GM23248 (cell line): ENCODE measurements at regions not wholly inside any gene's neighbourhood (a gene's known extent, or its start where the extent isn't known, plus 50 kb on each side); places are given as distances from the start of the nearest gene placed in this dataset.
A peak's percentile ranks its signal among the peaks of the same experiment; 100 is the strongest.

Experiments
- DNase-seq: peaks from one replicate; pipeline ENCODE4 v3.0.0-alpha.2; 2015
- H2AFZ ChIP-seq: fragments of 200-600 bp; sonication (generic); 2 replicates; pipeline ENCODE4 v1.6.1; 2016; ENCODE audit warnings: antibody characterized with exemption
- H3F3A ChIP-seq: fragments of 200-600 bp; sonication (generic); 2 replicates; pipeline ENCODE4 v1.6.1; 2016; ENCODE audit warnings: mild to moderate bottlenecking, antibody characterized with exemption, mixed run types; ENCODE audit not compliant: insufficient read depth
- H3K27ac ChIP-seq: fragments of 200-600 bp; sonication (generic); 2 replicates; pipeline ENCODE4 v1.5.1; 2016; ENCODE audit warnings: mild to moderate bottlenecking
- H3K27me3 ChIP-seq: fragments of 200-600 bp; sonication (generic); replicated peaks from 2 replicates; pipeline ENCODE4 v1.6.1; 2016; ENCODE audit warnings: mild to moderate bottlenecking; ENCODE audit not compliant: insufficient read depth
- H3K36me3 ChIP-seq: fragments of 200-600 bp; sonication (generic); 2 replicates; pipeline ENCODE4 v1.6.1; 2016; ENCODE audit warnings: low read depth, mild to moderate bottlenecking
- H3K4me1 ChIP-seq: fragments of 200-600 bp; sonication (generic); 2 replicates; pipeline ENCODE4 v1.6.1; 2016; ENCODE audit warnings: mild to moderate bottlenecking; ENCODE audit not compliant: insufficient read depth
- H3K4me2 ChIP-seq: fragments of 200-600 bp; sonication (generic); one replicate; pipeline ENCODE4 v1.6.1; 2016; ENCODE audit warnings: mild to moderate bottlenecking; ENCODE audit not compliant: unreplicated experiment
- H3K4me3 ChIP-seq: fragments of 200-600 bp; sonication (generic); 2 replicates; pipeline ENCODE4 v1.5.1; 2016; ENCODE audit warnings: mild to moderate bottlenecking
- H3K79me2 ChIP-seq: fragments of 200-600 bp; sonication (generic); 2 replicates; pipeline ENCODE4 v1.6.1; 2016; ENCODE audit warnings: mild to moderate bottlenecking; ENCODE audit not compliant: insufficient read depth
- H3K9ac ChIP-seq: fragments of 200-600 bp; sonication (generic); 2 replicates; pipeline ENCODE4 v1.6.1; 2016; ENCODE audit warnings: mild to moderate bottlenecking
- H3K9me2 ChIP-seq: fragments of 200-600 bp; sonication (generic); 2 replicates; pipeline ENCODE4 v1.6.1; 2016; ENCODE audit warnings: mixed run types, mild to moderate bottlenecking, moderate library complexity; ENCODE audit not compliant: insufficient read depth
- H3K9me3 ChIP-seq: fragments of 200-600 bp; sonication (generic); one replicate; pipeline ENCODE4 v1.6.1; 2017; ENCODE audit warnings: low read depth
- H4K20me1 ChIP-seq: fragments of 200-600 bp; sonication (generic); 2 replicates; pipeline ENCODE4 v1.6.0; 2016; ENCODE audit not compliant: insufficient read depth
- EZH2 ChIP-seq: fragments of 200-600 bp; sonication (generic); IDR thresholded peaks from 2 replicates; pipeline ENCODE4 v1.6.1; 2018; ENCODE audit warnings: antibody characterized with exemption, mild to moderate bottlenecking; ENCODE audit not compliant: insufficient read depth, poor library complexity, severe bottlenecking
- EZH2phosphoT487 ChIP-seq: fragments of 200-600 bp; sonication (generic); IDR thresholded peaks from 2 replicates; pipeline ENCODE4 v1.6.1; 2018; ENCODE audit warnings: antibody characterized with exemption, moderate library complexity, mild to moderate bottlenecking, low read depth; ENCODE audit not compliant: insufficient read depth
- WGBS, 2 experiments: methylation state at CpG; one replicate each; pipeline ENCODE4 v1.1.6; 2015 to 2017; ENCODE audit warnings: low lambda C conversion rate in 2 of 2, low coverage in 1 of 2; ENCODE audit errors: missing lambda C conversion rate in 2 of 2; 5-methylcytosine and 5-hydroxymethylcytosine counted together
- in situ Hi-C: fragments of 300-500 bp; cut with MboI; formaldehyde crosslinking; loops from 2 replicates; pipeline ENCODE4 v1.15.0; 2020

DNA sequence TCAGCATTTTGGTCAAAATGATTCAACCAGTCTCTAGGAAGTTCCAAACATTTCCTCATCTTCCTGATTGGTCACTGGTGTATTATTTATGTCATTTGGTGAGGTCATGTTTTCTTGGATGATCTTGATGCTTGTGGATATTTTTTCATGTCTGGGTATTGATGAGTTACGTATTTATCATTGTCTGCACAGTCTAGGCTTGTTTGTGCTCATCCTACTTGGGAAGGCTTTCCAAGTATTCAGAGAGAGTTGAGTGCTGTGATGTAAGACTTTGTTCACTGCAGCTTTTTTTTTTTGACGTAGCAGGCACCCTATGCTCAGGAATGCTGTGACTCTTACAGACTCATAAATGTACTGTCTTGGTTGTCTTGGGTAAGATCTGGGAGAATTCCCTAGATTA is 509.5 kb downstream of the SLITRK1 start:
- Histone ChIP-seq H3K4me3 (no peak overlapping the region), H2AFZ (no peak overlapping the region), H4K20me1 (no peaks in the 10 kb centered on the region), H3K36me3 (no peaks in the 10 kb centered on the region), H3K9me2 (no peaks in the 10 kb centered on the region), H3K79me2 (no peaks in the 10 kb centered on the region), H3K27ac (no peak overlapping the region), H3K4me2 (no peak overlapping the region), H3K4me1 (no peaks in the 10 kb centered on the region), H3K9ac (no peak overlapping the region), H3F3A (no peaks in the 10 kb centered on the region), H3K27me3 (no peaks in the 10 kb centered on the region), H3K9me3 (no peaks in the 10 kb centered on the region)
- TF ChIP-seq EZH2 (no peak), EZH2phosphoT487 (no peak)
- 21 to 23% methylated on average over 2 of the region's 2 CpGs for WGBS, 2 experiments
- in situ Hi-C loops, result no loop called here
- DNase-seq, result peak; percentile 13

- TF ChIP-seq EZH2phosphoT487, result no peak
- no peak for TF ChIP-seq EZH2
- Histone ChIP-seq H3K79me2 (no peaks in the 10 kb centered on the region), H4K20me1 (no peaks in the 10 kb centered on the region), H3K9ac (no peak overlapping the region), H3K27ac (no peak overlapping the region), H3F3A (no peaks in the 10 kb centered on the region), H3K36me3 (no peaks in the 10 kb centered on the region), H3K9me2 (no peaks in the 10 kb centered on the region), H3K4me3 (no peak overlapping the region), H2AFZ (no peak overlapping the region), H3K4me2 (no peak overlapping the region), H3K27me3 (no peaks in the 10 kb centered on the region), H3K4me1 (no peaks in the 10 kb centered on the region), H3K9me3 (no peaks in the 10 kb centered on the region)
- DNase-seq, result no peak
- in situ Hi-C loops, result no loop called here
Observed at GRCh38 chr13:83365723-83366122, 516.6 kb downstream of the SLITRK1 start.

DNA sequence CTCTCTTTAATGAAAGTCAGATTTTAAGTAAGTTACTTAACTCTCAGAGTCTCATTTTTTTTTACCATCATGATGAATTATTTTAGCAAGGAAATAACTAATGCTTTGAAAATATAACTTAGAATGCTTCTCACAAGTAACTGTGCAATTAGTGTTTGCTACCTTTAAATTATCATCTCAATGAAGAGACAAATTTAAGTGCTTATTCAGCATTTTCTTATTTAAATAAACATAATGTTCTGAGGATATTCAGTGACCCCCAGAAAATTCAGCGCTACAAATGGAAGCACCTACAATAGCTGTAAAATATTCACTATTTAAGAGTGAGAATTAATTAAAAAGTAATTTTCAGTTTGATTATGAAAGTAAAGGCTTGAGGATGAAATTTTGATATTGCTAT is 527.2 kb downstream of the SLITRK1 start:
- H3K27me3 ChIP-seq, result no peaks in the 10 kb centered on the region
- H3K9me2 ChIP-seq, result no peaks in the 10 kb centered on the region
- no peak overlapping the region for H2AFZ ChIP-seq
- in situ Hi-C loops, result no loop called here
- no peak overlapping the region for H3K4me3 ChIP-seq
- no peak overlapping the region for H3K27ac ChIP-seq
- 97 to 98% methylated on average over 1 of the region's 1 CpG for WGBS, 2 experiments
- H3K4me1 ChIP-seq, result peaks cover 10% of the 10 kb centered on the region
- no peak for DNase-seq
- H3K36me3 ChIP-seq, result no peaks in the 10 kb centered on the region
- H3K9ac ChIP-seq, result no peak overlapping the region
- 0 out of 2 replicates have a peak, but pooled peaks cover 4% of the 10 kb centered on the region for H3F3A ChIP-seq
- no peak for TF ChIP-seq EZH2phosphoT487
- TF ChIP-seq EZH2, result no peak
- H3K9me3 ChIP-seq, result no peaks in the 10 kb centered on the region
- H3K4me2 ChIP-seq, result no peak overlapping the region
- no peaks in the 10 kb centered on the region for H3K79me2 ChIP-seq
- H4K20me1 ChIP-seq, result no peaks in the 10 kb centered on the region

DNA sequence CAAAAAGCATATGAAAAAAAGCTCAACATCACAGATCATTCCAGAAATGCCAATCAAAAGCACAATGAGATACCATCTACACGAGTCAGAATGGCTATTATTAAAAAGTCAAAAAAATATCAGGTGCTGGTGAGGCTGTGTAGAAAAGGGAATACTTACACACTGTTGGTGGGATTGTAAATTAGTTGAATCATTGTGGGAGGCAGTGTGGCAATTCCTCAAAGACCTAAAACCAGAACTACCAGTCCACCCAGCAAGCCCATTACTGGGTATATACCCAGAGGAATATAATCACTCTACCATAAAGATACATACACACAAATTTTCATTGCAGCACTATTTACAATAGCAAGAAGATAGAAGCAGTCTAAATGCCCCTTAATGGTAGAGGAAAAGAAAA is 529.9 kb downstream of the SLITRK1 start:
- WGBS, 2 experiments, result 35 to 50% methylated on average over 1 of the region's 1 CpG
- in situ Hi-C loops, result no loop called here

DNA sequence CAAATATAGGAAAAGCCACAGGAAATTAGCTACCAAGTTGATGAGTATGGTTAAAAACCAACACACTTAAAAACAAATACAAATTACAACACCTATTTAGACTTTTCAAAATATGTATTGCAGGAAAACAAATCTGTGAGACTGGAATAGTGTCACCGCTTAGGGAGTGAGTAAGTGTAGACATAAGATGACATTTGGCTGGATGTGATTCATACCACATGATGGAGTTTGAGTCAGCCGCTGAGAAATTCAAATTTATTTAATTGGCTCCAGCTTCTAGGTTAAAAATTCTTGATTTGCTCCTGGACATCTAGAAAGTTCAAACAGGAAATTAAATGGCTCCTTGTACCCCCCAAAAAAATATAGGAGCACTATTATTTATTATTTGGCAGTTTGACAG is 531.7 kb downstream of the SLITRK1 start:
- TF ChIP-seq EZH2phosphoT487 (no peak), EZH2 (no peak)
- H4K20me1 ChIP-seq, result no peaks in the 10 kb centered on the region
- no peak overlapping the region for H3K9ac ChIP-seq
- no peaks in the 10 kb centered on the region for H3K9me3 ChIP-seq
- H3K4me3 ChIP-seq, result no peak overlapping the region
- peaks cover 11% of the 10 kb centered on the region for H3K4me1 ChIP-seq
- in situ Hi-C loops, result no loop called here
- DNase-seq, result peak; percentile 82
- H3K4me2 ChIP-seq, result no peak overlapping the region
- 0 out of 2 replicates have a peak, but pooled peaks cover 4% of the 10 kb centered on the region for H3F3A ChIP-seq
- no peaks in the 10 kb centered on the region for H3K9me2 ChIP-seq
- no peaks in the 10 kb centered on the region for H3K36me3 ChIP-seq
- no peaks in the 10 kb centered on the region for H3K27me3 ChIP-seq
- H3K27ac ChIP-seq, result peak overlapping the region; percentile 26; the same call in 1 of the 2 replicates
- 0 to 1% methylated on average over 2 of the region's 2 CpGs for WGBS, 2 experiments
- no peaks in the 10 kb centered on the region for H3K79me2 ChIP-seq
- no peak overlapping the region for H2AFZ ChIP-seq

More for the DNA sequence above, 529.9 kb downstream of the SLITRK1 start:
- Histone ChIP-seq H3K27me3 (no peaks in the 10 kb centered on the region), H3K9ac (no peak overlapping the region), H3K9me2 (no peaks in the 10 kb centered on the region), H3K27ac (no peak overlapping the region), H3K4me1 (peaks cover 11% of the 10 kb centered on the region), H3K4me3 (no peak overlapping the region), H3K4me2 (no peak overlapping the region), H3K9me3 (no peaks in the 10 kb centered on the region), H3K79me2 (no peaks in the 10 kb centered on the region), H4K20me1 (no peaks in the 10 kb centered on the region), H3F3A (0 out of 2 replicates have a peak, but pooled peaks cover 4% of the 10 kb centered on the region), H2AFZ (no peak overlapping the region), H3K36me3 (no peaks in the 10 kb centered on the region)
- no peak for DNase-seq
- no peak for TF ChIP-seq EZH2phosphoT487
